Vagina (tissue), 2 donors: ENCODE measurements at regions not wholly inside any gene's neighbourhood (a gene's known extent, or its start where the extent isn't known, plus 50 kb on each side); places are given as distances from the start of the nearest gene placed in this dataset.

ENCODE experiments used
- CTCF ChIP-seq, 3 experiments: fragments of 450-650 bp in 2 of 3; fragments of 200-600 bp in 1 of 3; sonication (generic) in 1 of 3; IDR thresholded peaks; one replicate each; pipeline ENCODE4 v1.5.1; 2017 to 2019; ENCODE audit warnings: antibody characterized with exemption in 3 of 3, mild to moderate bottlenecking in 2 of 3, moderate library complexity in 2 of 3
- POLR2A ChIP-seq, 2 donors: fragments of 450-650 bp; IDR thresholded peaks; one replicate each; pipeline ENCODE4 v1.6.1; 2017; ENCODE audit warnings: antibody characterized with exemption in 2 of 2, mild to moderate bottlenecking in 2 of 2, moderate library complexity in 2 of 2
- POLR2AphosphoS5 ChIP-seq, 2 donors: sonication (generic); formaldehyde crosslinking; IDR thresholded peaks; one replicate each; pipeline ENCODE4 v1.9.0; 2017; ENCODE audit warnings: antibody characterized with exemption in 2 of 2, mild to moderate bottlenecking in 2 of 2, low read depth in 1 of 2; ENCODE audit not compliant: insufficient read depth in 1 of 2

GRCh38 chr4:12203945-12204344 lies 775.3 kb upstream of the HS3ST1 start:
- TF ChIP-seq CTCF (IDR thresholded peaks at IDR 0.05) (no peak), POLR2A (IDR thresholded peaks at IDR 0.05) (no peak), POLR2AphosphoS5 (IDR thresholded peaks at IDR 0.05; ENCODE audit: insufficient read depth in 1 of 2, low read depth in 1 of 2) (no peak)
